Muscle of back (tissue), 3 donors: ENCODE measurements at regions not wholly inside any gene's neighbourhood (a gene's known extent, or its start where the extent isn't known, plus 50 kb on each side); places are given as distances from the start of the nearest gene placed in this dataset.

Source experiments
- DNase-seq, 3 donors: peaks; one replicate each; pipeline versions ENCODE4 v3.0.0 to v3.0.0-alpha.2; 2013

GRCh38 chr1:59055908-59056719 is 240.8 kb upstream of the FGGY start:
- peak in 1 of 3 donors; percentile 48 for DNase-seq

GRCh38 chr1:59057211-59057694 is 239.6 kb upstream of the FGGY start:
- peak; percentile 95 to 97 (median 97) for DNase-seq

GRCh38 chr1:59057796-59058195 is 239.1 kb upstream of the FGGY start:
- DNase-seq: no peak

- no peak for DNase-seq
Measured at GRCh38 chr1:59058665-59059439, 238.0 kb upstream of the FGGY start.

GRCh38 chr1:59061876-59062275 is 235.0 kb upstream of the FGGY start:
- DNase-seq: peak; percentile 93 to 97 (median 94)

GRCh38 chr1:59062743-59063142 is 234.2 kb upstream of the FGGY start:
- DNase-seq: peak in 1 of 3 donors; percentile 54

- no peak for DNase-seq
Measured at GRCh38 chr1:59063501-59063900, 233.4 kb upstream of the FGGY start.

GRCh38 chr1:59064592-59064991 is 232.3 kb upstream of the FGGY start:
- no peak for DNase-seq

- DNase-seq: no peak
Measured at GRCh38 chr1:59066236-59066635, 230.7 kb upstream of the FGGY start.

- no peak for DNase-seq
Measured at GRCh38 chr1:59070610-59071009, 226.3 kb upstream of the FGGY start.

- DNase-seq: no peak
Measured at GRCh38 chr1:59071289-59071688, 225.6 kb upstream of the FGGY start.

- no peak for DNase-seq
Measured at GRCh38 chr1:59071876-59072582, 224.9 kb upstream of the FGGY start.

GRCh38 chr1:59072583-59072947 is 224.3 kb upstream of the FGGY start:
- peak in 1 of 3 donors; percentile 30 for DNase-seq

- no peak for DNase-seq
Measured at GRCh38 chr1:59074598-59074997, 222.3 kb upstream of the FGGY start.

- no peak for DNase-seq
Measured at GRCh38 chr1:59075021-59075420, 221.9 kb upstream of the FGGY start.

GRCh38 chr1:59076612-59077011 is 220.3 kb upstream of the FGGY start:
- peak in 1 of 3 donors; percentile 58 for DNase-seq

GRCh38 chr1:59077466-59078069 is 219.3 kb upstream of the FGGY start:
- DNase-seq: no peak

GRCh38 chr1:59078070-59078800 is 218.7 kb upstream of the FGGY start:
- no peak for DNase-seq

- DNase-seq: no peak
Measured at GRCh38 chr1:59078866-59079265, 218.0 kb upstream of the FGGY start.

- DNase-seq: peak in 1 of 3 donors; percentile 54
Measured at GRCh38 chr1:59079434-59080140, 217.3 kb upstream of the FGGY start.

- no peak for DNase-seq
Measured at GRCh38 chr1:59081181-59081580, 215.7 kb upstream of the FGGY start.
